Stimulated activated CD8-positive, alpha-beta memory T cell treated with anti-CD3 and anti-CD28 coated beads, Interleukin-2, amount 100 ng/mL, for 48 hours (primary cell): ENCODE measurements at regions not wholly inside any gene's neighbourhood (a gene's known extent, or its start where the extent isn't known, plus 50 kb on each side); places are given as distances from the start of the nearest gene placed in this dataset.

Experiments used
- DNase-seq, 2 donors: peaks; one replicate each; pipeline ENCODE4 v3.0.0-alpha.2; 2020; ENCODE audit warnings: low read depth in 2 of 2

DNA sequence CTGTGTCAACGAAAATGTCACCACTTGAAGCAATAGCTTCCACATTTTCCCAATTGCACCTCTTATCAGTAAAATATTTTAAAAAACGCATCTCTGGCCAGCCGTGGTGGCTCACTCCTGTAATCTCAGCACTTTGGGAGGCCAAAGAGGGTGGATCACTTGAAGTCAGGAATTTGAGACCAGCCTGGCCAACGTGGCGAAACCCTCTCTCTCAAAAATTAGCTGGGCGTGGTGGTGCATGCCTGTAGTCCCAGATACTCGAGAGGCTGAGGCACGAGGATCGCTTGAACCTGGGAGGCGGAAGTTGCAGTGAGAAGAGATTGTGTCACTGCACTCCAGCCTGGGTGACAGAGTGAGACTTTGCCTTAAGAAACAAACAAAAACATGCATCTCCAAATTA lies 210.1 kb upstream of the CHD1 start:
- DNase-seq = no peak

GRCh38 chr5:99133921-99134320 lies 205.1 kb upstream of the CHD1 start:
- no peak for DNase-seq

DNA sequence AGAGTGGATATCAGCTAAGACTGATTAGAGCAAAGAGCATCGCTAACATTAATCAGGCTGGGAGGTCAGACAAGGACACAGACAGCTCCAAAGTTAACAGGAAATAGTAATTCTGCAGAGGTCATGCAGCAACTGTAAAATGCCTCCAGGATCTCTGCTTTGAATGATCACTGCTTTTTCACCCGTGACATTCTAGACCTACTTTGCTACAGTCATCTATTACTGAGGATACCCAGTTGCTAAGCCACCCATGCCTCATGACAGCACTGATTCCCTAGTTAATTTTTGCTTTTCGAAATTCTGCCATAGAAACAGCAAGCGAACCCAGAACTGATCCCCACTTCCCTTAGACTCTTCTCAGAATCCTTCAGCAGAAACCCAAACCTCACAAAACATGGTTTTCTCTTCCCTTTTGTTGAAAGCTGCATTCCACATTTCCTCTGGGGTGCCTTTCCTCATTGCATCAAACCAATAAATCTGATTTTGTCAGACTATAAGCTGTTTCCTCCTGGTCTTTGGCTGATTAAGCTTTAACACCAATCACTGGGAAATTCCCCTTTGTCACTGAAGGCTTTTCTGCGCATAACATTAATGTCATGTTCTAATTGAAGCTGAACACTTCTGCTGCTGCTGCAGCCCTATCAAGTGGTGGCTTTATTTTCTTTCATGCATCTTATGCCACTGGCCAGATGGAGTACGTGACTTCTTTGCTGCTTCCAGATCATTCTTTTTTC lies 201.1 kb upstream of the CHD1 start:
- DNase-seq = no peak

GRCh38 chr5:99122976-99123375 lies 194.2 kb upstream of the CHD1 start:
- no peak for DNase-seq

DNA sequence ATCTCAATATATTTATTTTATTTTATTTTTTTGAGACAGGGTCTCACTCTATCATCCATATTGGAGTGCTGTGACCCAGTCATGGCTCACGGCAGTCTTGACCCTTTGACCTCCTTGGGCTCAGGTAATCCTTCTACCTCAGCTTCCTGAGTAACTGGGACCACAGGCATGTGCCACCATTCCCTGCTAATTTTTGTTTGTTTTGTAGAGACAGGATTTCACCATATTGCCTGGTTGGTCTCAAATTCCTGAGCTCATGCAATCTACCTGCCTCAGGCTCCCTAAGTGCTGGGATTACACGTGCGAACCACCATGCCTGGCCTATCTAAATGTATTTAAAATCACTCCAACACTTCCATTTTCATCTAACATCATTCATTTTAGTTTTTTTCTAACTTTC lies 190.5 kb upstream of the CHD1 start:
- no peak for DNase-seq

DNA sequence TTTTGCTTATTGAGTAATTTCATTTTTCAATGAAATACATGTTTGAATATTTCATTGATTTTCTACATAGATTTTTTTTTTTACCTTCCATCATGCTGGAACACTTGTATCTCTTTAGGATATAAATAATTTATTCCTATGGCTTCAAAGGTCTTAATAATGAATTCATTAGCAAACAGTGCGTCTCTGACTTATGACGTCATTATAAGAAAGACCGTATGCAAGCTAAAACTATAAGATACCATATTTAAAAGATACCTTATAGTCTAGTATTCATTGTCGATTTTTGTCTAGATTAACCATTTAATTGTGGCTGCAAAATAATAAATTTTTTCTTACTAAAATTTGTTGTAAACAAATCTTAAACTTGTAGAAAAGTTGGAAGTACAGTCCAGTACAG lies 187.7 kb upstream of the CHD1 start:
- DNase-seq = no peak

- no peak for DNase-seq
Observed at GRCh38 chr5:99109894-99110293, 181.1 kb upstream of the CHD1 start.

- no peak for DNase-seq
Observed at GRCh38 chr5:99105216-99105615, 176.4 kb upstream of the CHD1 start.

DNA sequence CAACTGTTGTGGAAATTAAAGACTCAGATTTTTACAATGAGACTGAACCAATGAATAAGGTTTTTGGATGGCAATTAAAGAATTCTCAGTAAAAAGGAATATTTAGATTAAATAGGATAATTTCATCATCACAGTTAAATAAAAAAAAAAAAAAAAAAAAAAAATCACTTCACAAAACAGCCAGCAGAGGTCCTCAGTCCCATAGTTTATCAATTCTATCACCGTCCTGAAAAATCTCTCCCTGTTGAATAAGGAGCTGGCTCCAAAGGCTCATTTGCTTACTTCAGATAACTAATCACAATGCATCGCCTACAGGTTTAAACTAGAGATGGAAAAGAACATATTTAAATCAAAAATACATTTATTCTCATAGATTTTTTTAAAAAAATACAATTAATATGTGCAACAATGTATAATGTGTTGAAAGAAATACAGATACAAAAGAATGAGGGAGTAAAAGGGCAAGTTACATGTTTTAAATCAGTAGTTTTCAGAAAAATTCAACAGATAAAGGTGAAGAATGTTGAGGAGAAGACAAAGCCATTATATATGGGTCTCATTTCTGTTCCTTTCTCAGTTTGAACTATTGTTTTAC lies 175.8 kb upstream of the CHD1 start:
- no peak for DNase-seq

DNA sequence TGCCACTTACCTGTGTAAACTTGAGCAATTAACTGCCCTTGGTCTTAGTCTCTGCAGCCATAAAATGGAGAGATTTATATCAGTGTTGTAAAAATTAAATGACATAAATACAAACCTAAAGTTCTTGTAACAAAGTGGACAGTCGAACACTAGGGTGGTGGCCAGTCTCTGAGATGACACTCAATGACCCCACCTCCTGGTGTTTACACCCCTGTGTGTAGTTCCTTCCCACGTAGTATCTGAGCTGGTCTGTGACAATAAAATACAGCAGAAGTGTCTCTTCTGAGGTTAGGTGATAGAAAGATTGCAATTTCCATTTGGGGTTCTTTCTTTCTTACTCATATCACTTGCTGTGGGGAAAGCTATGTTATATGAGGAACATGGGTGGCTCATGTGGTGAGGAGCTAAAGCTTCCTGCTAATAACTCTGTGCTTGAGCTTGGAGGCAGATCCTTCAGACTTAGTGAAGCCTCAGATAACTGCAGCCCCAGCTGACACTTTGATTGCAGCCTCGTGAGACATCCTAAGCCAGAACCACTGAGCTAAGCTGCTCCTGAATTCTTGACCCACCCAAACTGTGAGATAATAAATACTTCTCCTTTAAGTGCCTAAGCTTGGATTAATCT lies 173.4 kb upstream of the CHD1 start:
- no peak for DNase-seq

DNA sequence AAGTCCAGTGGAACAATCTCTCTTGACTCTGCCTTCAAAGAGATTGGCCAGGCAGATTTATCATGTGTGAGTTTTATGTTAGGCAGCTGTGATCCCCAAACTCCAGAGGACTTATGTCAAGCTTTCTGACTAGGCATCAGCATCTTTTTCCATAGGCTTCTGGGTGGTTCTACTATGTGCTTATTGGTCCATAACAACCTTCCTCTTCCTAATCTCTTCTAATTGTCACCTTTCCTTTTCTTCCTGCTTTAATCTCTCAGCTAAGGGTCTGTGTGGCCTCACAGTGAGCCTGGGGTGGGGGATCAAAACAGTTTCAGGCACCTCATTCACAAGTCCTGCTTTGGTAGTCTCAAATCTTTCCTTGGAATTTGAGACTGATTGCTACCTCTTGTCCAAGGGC lies 170.9 kb upstream of the CHD1 start:
- DNase-seq = no peak

- no peak for DNase-seq
Observed at GRCh38 chr5:99089822-99090549, 161.2 kb upstream of the CHD1 start.

GRCh38 chr5:99088309-99088708 lies 159.5 kb upstream of the CHD1 start:
- no peak for DNase-seq

- DNase-seq = no peak
Observed at GRCh38 chr5:99083197-99083596, 154.4 kb upstream of the CHD1 start.

GRCh38 chr5:99081711-99082110 lies 152.9 kb upstream of the CHD1 start:
- no peak for DNase-seq

GRCh38 chr5:99076723-99077640 lies 148.2 kb upstream of the CHD1 start:
- DNase-seq = no peak

DNA sequence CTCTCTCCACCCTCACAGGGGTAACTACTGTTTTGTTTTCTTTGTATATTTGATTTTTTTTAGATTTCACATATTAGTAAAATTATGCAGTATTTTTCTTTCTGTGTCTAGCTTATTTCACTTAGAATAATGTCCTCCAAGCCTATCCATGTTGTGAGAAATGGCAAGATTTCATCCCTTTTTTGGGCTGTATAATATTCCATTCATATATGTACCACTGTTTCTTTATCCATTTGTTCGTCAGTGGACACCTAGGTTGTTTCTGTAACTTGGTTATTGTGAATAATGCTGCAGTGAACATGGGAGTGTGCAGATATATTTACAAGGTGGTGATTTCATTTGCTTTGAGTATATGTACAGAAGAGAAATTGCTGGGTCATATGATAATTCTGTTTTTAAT lies 144.0 kb upstream of the CHD1 start:
- DNase-seq = no peak

GRCh38 chr5:99070822-99071221 lies 142.0 kb upstream of the CHD1 start:
- DNase-seq = no peak

DNA sequence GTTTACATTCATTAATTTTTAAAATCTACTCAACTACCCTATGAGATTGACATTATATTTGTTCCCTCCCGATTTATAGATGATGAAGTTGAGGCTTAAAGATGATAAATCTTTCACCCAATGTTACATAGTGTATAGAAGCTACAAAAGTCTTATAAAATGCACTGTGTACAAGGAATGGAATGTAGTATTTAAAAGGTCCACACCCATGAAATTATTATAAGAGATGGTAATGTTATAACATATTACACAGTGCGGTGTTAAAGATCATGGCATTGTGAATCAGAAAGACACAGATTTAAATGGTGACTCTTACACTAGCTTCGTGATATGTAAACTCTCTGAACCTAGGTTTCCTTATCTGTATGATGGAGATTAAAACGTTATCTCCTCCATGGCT lies 141.6 kb upstream of the CHD1 start:
- DNase-seq = no peak

- DNase-seq = no peak
Observed at GRCh38 chr5:99068944-99069650, 140.3 kb upstream of the CHD1 start.

DNA sequence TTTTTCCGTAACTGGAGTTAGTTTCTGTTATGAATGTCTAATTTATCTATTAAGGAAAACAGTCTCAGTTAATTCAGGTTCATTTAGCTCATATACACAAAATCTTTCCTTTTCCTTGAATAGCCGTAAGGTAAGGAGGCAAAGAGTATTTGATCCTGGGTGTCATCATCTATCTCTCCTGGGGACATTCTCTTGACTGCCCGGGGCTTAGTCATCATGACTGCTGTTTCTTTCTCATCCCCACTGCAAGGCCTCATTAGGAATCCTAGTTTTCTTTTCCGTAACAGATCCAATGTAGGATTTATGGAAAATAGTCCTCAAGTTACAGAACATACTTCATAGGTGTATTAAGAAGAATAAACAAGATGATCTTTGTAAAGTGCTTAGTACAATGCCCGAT lies 134.9 kb upstream of the CHD1 start:
- DNase-seq = no peak
